Nephron progenitor cell (in vitro differentiated cells): ENCODE measurements at regions not wholly inside any gene's neighbourhood (a gene's known extent, or its start where the extent isn't known, plus 50 kb on each side); places are given as distances from the start of the nearest gene placed in this dataset.

Experiments
- DNase-seq: peaks from one replicate; pipeline ENCODE4 v3.0.0; 2021
- H3K27ac Mint-ChIP-seq: 2 replicates; pipeline ENCODE4 v1.8.0; 2021; ENCODE audit warnings: mild to moderate bottlenecking, moderate library complexity, mixed read lengths
- H3K27me3 Mint-ChIP-seq: 2 replicates; pipeline ENCODE4 v1.8.0; 2021; ENCODE audit warnings: mild to moderate bottlenecking, low read depth, mixed read lengths; ENCODE audit not compliant: poor library complexity
- H3K36me3 Mint-ChIP-seq: 2 replicates; pipeline ENCODE4 v1.8.0; 2021; ENCODE audit warnings: low read depth, mixed read lengths
- H3K4me1 Mint-ChIP-seq: 2 replicates; pipeline ENCODE4 v1.8.0; 2021; ENCODE audit warnings: mixed read lengths
- H3K4me3 Mint-ChIP-seq: 2 replicates; pipeline ENCODE4 v1.8.0; 2021; ENCODE audit warnings: mild to moderate bottlenecking, moderate library complexity, mixed read lengths
- H3K9me3 Mint-ChIP-seq: 2 replicates; pipeline ENCODE4 v1.8.0; 2021; ENCODE audit warnings: mild to moderate bottlenecking, moderate library complexity, mixed read lengths
- TF ChIP-seq, protein P1 (sequence below): fragments of 200-600 bp; sonication (generic); IDR thresholded peaks from 2 replicates; pipeline ENCODE4 v1.5.0; 2021; ENCODE audit warnings: antibody characterized with exemption

DNA sequence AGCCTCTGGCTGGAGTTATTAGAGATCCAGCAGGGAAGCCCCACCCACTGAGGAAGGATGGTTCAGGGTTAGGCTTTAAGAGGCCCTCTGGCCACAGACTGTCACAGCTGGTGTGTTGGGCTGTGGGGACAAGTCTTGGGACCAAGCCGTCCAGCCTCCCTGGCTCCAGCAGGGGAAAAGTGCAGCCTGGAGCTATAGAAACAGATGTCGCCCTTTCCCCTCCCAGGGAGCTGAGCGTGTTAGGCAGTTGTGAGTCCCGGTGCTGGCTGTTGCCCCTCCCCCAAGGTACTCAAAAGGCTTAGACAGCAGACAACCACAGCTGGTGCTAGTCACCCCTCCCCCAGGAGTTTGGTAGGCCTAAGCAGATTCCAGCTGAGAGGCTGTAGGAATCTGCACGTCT lies 143.4 kb downstream of the TMEM168 start:
- peak; percentile 32 for DNase-seq
- no peak overlapping the region for H3K27ac Mint-ChIP-seq
- H3K9me3 Mint-ChIP-seq, result peaks cover 49% of the 10 kb centered on the region
- H3K27me3 Mint-ChIP-seq, result no peaks in the 10 kb centered on the region
- no peaks in the 10 kb centered on the region for H3K4me1 Mint-ChIP-seq
- TF ChIP-seq, protein P1, sequence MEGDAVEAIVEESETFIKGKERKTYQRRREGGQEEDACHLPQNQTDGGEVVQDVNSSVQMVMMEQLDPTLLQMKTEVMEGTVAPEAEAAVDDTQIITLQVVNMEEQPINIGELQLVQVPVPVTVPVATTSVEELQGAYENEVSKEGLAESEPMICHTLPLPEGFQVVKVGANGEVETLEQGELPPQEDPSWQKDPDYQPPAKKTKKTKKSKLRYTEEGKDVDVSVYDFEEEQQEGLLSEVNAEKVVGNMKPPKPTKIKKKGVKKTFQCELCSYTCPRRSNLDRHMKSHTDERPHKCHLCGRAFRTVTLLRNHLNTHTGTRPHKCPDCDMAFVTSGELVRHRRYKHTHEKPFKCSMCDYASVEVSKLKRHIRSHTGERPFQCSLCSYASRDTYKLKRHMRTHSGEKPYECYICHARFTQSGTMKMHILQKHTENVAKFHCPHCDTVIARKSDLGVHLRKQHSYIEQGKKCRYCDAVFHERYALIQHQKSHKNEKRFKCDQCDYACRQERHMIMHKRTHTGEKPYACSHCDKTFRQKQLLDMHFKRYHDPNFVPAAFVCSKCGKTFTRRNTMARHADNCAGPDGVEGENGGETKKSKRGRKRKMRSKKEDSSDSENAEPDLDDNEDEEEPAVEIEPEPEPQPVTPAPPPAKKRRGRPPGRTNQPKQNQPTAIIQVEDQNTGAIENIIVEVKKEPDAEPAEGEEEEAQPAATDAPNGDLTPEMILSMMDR, result no peak
- H3K4me3 Mint-ChIP-seq, result no peak overlapping the region
- peaks cover 12% of the 10 kb centered on the region for H3K36me3 Mint-ChIP-seq

DNA sequence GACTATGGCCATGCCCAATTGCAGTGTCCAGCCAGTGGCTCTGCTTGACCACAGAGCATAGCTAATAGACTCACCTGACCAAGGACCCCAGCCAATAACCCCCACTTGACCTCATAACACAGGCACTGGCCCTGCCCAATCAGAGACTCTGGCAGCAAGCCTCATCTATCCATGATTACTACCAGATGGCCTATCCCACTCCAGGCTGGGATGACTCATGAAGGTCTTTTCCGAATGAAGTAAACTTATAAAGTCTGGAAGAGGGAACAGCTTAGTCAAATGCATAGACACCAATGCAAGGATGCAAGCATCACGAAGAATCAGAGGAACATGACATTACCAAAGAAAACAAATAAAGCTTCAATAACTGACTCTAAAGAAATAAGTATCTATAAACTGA lies 141.4 kb downstream of the TMEM168 start:
- H3K27me3 Mint-ChIP-seq, result no peaks in the 10 kb centered on the region
- TF ChIP-seq, protein P1, result no peak
- no peaks in the 10 kb centered on the region for H3K36me3 Mint-ChIP-seq
- no peak overlapping the region for H3K4me3 Mint-ChIP-seq
- H3K9me3 Mint-ChIP-seq, result peaks cover 29% of the 10 kb centered on the region
- no peak overlapping the region for H3K27ac Mint-ChIP-seq
- no peak for DNase-seq
- H3K4me1 Mint-ChIP-seq, result no peaks in the 10 kb centered on the region

DNA sequence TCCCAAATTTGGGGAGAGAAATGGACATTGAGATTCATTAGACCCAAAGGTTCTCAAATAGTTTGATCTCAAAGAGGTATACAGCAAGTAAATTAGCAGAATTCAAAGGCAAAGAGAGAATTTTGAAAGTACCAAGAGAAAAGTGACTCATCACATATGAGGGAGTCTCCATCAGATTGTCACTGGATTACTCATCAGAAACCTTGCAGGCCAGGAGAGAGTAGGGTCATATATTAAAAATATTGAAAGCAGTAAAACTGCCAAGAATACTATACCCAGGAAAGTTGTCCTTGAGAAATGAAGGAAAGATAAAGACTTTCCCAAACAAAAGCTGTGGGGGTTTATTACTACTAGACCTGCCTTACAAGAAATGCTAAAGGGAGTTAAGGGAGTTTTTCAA lies 140.6 kb downstream of the TMEM168 start:
- no peak overlapping the region for H3K4me3 Mint-ChIP-seq
- peaks cover 23% of the 10 kb centered on the region for H3K9me3 Mint-ChIP-seq
- H3K4me1 Mint-ChIP-seq, result no peaks in the 10 kb centered on the region
- no peak for DNase-seq
- TF ChIP-seq, protein P1, result no peak
- no peaks in the 10 kb centered on the region for H3K27me3 Mint-ChIP-seq
- H3K36me3 Mint-ChIP-seq, result no peaks in the 10 kb centered on the region
- no peak overlapping the region for H3K27ac Mint-ChIP-seq

GRCh38 chr7:112654322-112655216 lies 135.6 kb downstream of the TMEM168 start:
- Mint-ChIP-seq H3K36me3 (no peaks in the 10 kb centered on the region), H3K9me3 (peaks cover 27% of the 10 kb centered on the region), H3K27ac (no peak overlapping the region), H3K4me3 (no peak overlapping the region), H3K4me1 (no peaks in the 10 kb centered on the region), H3K27me3 (no peaks in the 10 kb centered on the region)
- TF ChIP-seq, protein P1, result no peak
- DNase-seq, result no peak

DNA sequence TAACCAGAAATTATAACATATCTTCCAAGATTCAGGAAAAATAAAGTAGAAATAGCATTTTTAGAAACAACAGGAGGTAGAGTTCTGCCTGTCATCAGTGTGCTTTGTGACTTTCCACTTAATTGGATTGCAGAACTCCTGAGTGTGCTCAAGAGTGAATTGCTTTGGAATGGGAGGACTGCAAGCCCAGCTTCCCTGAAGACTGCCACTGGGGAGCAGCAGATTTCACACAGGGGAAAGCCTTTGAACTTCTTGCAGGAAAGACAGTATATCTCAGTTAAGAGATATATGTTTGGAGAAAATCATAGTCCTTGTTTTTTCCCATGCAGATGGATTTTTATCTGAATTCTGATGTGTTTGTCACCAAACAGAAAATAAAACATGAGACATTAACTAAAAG lies 124.5 kb downstream of the TMEM168 start:
- H3K4me3 Mint-ChIP-seq, result no peak overlapping the region

More for the DNA sequence above, 124.5 kb downstream of the TMEM168 start:
- no peaks in the 10 kb centered on the region for H3K27me3 Mint-ChIP-seq
- TF ChIP-seq, protein P1, result no peak
- H3K4me1 Mint-ChIP-seq, result no peaks in the 10 kb centered on the region
- H3K36me3 Mint-ChIP-seq, result no peaks in the 10 kb centered on the region
- H3K9me3 Mint-ChIP-seq, result peaks cover 13% of the 10 kb centered on the region
- H3K27ac Mint-ChIP-seq, result peak overlapping the region; percentile 25
- no peak for DNase-seq
